ENCODE measurements at regions not wholly inside any gene's neighbourhood (a gene's known extent, or its start where the extent isn't known, plus 50 kb on each side); places are given as distances from the start of the nearest gene placed in this dataset.
"Not testable (repeated sequence)": the region's sequence is repeated elsewhere in the genome, so short reads cannot be mapped to it uniquely, and the experiment has no call there.

DNA sequence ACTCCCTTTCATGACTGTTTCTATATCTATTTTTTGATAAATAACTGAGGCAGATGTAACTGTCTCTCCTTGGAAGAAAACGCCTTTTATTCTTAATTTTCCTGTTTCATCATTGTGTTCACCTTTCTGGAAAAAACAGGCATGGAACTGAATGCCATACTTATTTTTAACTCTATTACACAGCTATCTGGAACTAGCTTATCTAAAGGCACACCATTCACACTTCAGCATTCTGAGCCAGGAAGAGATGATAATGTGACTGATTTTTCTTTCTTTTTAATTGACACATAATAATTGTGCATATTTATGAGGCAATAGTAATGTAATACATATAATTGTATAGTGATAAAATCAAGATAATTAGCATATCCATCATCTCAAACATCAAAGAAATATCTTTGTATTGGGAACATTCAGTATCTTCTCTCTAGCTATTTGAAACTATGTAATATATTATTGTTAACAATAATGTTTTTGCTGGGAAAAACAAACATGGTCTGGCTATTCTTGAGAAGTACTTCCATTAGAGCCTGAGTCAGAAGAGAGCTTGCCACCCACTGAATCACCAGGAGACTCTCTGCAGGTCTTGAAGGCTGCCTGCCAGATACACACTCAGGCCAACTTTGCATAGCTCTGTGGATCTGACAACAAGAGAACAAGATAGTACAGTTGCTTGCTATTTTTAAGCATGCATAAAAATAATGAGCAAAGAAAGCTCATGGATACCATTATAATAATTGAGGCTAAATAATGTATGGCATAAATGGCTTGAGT lies 501.0 kb upstream of the EDIL3 start:
- no peak for DNase-seq

GRCh38 chr5:84881737-84882136 lies 497.1 kb upstream of the EDIL3 start:
- no peak for DNase-seq

GRCh38 chr5:84874196-84874595 lies 489.5 kb upstream of the EDIL3 start:
- no peak for DNase-seq

DNA sequence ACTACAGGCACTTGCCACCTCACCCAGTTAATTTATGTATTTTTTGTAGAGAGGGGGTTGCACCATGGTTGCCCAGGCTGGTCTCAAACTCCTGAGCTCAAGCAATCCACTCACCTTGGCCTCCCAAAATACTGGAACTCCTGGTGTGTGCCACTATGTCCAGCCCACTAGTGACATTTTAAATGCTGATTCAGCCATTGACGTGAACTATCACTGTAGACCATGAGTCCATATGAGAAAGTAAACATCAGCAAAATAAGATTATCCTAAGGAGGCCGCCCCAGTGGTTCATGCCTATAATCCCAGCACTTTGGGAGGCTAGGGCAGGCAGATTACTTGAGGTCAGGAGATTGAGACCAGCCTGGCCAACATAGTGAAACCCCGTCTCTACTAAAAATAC lies 488.1 kb upstream of the EDIL3 start:
- no peak for DNase-seq

GRCh38 chr5:84870369-84870768 lies 485.7 kb upstream of the EDIL3 start:
- DNase-seq = peak; percentile 20

DNA sequence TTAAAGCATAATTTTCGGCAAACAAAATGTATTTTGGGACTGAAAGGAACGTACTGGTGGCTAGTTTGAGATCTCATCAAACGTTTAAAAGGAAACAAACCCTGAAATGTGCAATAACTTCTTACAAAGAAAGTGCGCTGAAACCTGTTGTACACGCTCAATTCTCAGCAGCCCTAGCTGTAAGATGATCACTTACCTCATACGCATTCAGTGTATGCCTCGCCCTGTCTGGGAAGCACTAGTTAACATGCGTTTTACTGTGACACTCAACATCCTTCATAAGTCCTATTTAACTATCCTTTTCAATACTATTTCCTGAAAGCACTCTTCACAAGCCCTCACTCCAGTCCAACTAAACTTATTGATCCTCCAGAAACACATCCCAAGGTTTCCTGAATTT lies 485.0 kb upstream of the EDIL3 start:
- no peak for DNase-seq

DNA sequence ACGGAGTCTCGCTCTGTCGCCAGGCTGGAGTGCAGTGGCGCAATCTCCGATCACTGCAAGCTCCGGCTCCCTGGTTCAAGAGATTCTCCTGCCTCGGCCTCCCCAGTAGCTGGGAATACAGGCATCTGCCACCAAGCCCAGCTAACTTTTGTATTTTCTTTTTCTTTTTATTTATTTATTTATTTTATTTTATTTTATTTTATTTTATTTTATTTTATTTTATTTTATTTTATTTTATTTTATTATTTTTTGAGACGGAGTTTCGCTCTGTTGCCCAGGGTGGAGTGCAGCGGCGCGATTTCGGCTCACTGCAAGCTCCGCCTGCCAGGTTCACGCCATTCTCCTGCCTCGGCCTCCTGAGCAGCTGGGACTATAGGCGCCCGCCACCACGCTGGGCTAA lies 479.3 kb upstream of the EDIL3 start:
- DNase-seq = not testable (repeated sequence)

DNA sequence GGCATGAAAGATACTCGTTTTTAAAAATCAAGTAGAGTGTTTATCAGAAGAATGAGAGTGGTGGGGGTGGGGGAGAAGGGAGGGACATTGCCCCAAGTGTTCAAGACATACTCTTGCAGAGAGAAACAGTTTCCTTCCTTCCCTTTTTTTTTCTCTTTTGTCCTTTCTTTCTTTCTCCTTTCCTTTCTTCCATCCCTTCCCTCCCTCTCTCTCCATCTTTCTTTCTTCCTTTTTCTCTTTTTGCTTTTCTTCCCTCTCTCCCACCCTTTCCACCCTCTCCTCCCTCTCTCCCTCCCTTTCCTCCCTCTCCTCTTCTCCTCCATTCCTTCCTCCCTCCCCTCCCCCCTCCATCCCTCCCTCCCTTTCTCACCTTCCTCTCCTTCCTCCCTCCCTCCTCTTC lies 478.3 kb upstream of the EDIL3 start:
- DNase-seq = no peak

GRCh38 chr5:84862132-84862531 lies 477.5 kb upstream of the EDIL3 start:
- DNase-seq = no peak

- no peak for DNase-seq
Observed at GRCh38 chr5:84861306-84861705, 476.6 kb upstream of the EDIL3 start.

GRCh38 chr5:84859056-84859455 lies 474.4 kb upstream of the EDIL3 start:
- no peak for DNase-seq

- DNase-seq = no peak
Observed at GRCh38 chr5:84831701-84832100, 447.0 kb upstream of the EDIL3 start.

- DNase-seq = no peak
Observed at GRCh38 chr5:84830265-84830664, 445.6 kb upstream of the EDIL3 start.

DNA sequence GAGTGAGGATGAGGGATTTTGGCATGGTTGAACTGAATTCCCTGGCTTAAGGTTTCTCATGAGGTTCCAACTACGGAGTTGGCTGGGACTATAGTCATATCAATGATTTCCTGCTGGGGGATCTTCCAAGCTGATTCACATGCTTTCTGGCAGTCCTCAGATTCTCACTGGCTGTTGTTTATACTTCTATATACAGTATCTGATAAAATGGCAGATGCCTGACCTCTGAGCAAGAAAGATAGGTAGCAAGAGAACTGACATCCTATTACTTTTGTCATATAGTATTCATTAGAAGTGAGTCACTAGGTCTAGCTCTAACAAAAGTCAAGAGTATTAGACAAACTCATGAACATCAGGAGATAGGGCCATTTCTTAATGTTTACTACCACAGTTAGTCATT lies 440.9 kb upstream of the EDIL3 start:
- DNase-seq = no peak

DNA sequence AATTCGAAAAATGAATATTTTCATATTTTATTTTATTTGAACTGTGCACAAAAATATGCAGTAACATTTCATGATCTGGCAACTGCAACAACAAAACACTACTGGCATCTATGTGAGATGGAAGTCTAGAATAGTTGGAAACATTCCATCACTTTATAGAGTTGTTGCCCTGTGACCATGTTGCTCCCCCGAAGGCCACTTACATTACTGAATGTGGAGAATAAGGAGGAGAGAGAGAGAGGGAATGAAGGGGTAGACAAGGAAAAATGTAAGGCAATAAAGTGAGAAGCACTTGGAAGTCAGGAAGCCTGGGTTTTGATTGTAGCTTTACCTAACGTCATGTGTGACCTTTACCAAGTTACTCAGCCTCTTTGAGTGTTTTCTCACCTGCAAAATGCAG lies 437.2 kb upstream of the EDIL3 start:
- no peak for DNase-seq

DNA sequence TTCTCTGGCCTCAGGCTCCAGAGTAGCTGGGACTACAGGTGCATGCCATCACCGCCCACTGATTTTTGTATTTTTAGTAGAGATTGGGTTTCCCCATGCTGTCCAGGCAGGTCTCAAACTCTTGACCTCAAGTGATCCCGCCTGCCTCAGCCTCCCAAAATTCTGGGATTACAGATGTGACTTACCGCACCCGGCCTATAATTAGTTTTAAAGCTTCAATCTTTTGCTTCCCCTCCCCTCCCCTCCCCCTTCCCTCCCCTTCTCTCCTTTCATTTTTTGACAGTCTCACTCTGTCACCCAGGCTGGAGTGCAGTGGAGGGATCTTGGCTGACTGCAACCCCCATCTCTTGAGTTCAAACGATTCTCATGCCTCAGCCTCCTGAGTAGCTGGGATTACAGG lies 433.3 kb upstream of the EDIL3 start:
- no peak for DNase-seq

- DNase-seq = no peak
Observed at GRCh38 chr5:84816746-84817547, 432.3 kb upstream of the EDIL3 start.

DNA sequence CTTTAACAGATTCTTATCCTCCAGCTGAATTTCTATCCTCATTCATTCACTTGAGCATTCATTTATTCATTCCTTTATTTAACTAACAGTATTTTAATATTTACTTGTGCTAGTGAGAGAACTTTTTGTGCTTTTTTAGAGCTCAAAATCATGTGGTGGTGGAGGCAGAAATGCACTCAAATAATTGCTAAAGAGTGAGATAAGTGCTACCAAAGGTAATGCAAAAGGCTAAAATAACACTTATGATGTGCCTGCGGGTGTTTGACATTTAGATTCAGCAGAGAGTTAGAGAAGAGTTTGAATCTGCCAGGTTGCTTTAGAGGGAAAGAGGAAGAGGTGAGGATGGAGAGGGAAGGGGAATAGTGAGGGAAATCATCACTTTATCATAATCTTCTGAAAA lies 431.5 kb upstream of the EDIL3 start:
- no peak for DNase-seq

- DNase-seq = no peak
Observed at GRCh38 chr5:84805473-84805872, 420.8 kb upstream of the EDIL3 start.

DNA sequence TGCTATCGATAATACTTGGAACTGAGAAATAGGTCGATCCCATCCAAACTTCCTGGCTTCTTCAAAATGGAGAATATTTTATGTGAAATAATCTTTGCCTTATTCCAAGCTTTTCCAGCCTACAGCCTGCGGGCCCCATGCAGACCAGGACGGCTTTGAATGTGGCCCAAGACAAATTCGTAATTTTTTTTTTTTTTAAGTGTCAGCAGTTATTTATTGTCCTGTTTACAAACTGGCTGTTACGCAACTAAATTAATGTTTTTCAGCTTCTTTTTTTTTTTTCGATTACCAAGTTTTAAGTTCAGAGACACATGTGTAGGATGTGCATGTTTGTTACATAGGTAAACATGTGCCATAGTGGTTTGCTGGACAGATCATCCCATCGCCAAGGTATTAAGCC lies 411.7 kb upstream of the EDIL3 start:
- DNase-seq = no peak

DNA sequence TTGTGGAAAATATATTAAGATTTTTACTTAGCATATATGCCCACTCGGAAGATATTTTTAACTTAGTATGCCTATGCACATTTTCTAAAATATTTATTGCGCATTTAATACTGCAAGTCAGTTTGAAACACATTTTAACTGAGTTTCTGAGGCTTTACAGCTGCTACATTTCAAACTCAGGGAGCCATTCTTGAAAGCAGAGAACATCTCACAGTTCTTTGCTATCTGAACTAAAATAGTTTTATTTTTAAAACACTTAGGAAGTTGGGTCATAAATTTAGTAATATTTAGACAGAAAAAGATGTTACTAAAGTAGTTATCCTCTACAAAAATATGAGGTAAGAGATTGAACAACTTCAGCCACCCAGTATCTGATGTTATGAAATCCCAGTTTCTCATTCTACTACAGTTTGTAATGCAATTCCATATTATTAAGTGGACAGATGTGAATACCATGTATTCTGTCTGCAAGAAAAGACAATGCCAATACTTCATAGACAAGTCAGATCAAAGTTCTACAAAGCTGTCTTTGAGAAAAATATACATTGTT lies 409.9 kb upstream of the EDIL3 start:
- DNase-seq = no peak

DNA sequence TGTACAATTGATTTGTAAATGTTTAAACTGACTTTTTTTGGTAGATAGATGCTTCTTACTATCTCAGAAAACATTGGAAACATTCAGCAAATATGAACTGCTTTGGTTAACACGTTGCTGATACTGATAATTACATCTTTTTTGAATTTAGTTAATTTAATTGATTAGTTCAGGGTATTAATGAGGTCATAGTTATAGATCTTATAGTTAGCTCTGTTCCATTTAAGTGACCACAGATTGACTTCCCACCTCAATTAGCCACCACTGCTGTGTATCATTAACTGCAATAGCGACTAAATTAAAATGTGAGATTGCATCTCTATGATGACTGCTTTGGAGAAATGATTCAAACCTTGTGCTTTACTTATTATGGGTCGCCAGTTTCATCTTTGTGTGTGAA lies 407.1 kb upstream of the EDIL3 start:
- DNase-seq = no peak

- no peak for DNase-seq
Observed at GRCh38 chr5:84791138-84791537, 406.5 kb upstream of the EDIL3 start.

GRCh38 chr5:84790406-84790805 lies 405.7 kb upstream of the EDIL3 start:
- no peak for DNase-seq
